Heart left ventricle (tissue), 13 donors: ENCODE measurements at regions not wholly inside any gene's neighbourhood (a gene's known extent, or its start where the extent isn't known, plus 50 kb on each side); places are given as distances from the start of the nearest gene placed in this dataset.

Source experiments
- CTCF ChIP-seq, 12 donors: fragments of 200-600 bp; sonication (generic) in 4 of 12; IDR thresholded peaks; one replicate each; pipeline versions ENCODE4 v1.5.0 to v1.8.0; 2018 to 2022; ENCODE audit warnings: antibody characterized with exemption in 12 of 12, mild to moderate bottlenecking in 5 of 12
- POLR2A ChIP-seq, 2 donors: fragments of 450-650 bp; IDR thresholded peaks; one replicate each; pipeline ENCODE4 v1.6.1; 2017; ENCODE audit warnings: antibody characterized with exemption in 2 of 2, mild to moderate bottlenecking in 2 of 2, moderate library complexity in 2 of 2
- donor health status: ischemic (EF 13 %, LVEDD 7.1; RV severe dilation, severe dysfunction).
- donor health status: DM: no; HTN: yes; CAD: no.
- donor health status: DM: no; HTN: no; CAD: no.
- donor health status: ischemic (EF 25% LVEDD 6.9; RV normal size, moderate dysfunction).
- donor health status: ischemic (EF 25% LVEDD 5.7; RV mildly dilated, moderate dysfunction).
- donor health status: ischemic (EF 35%, LVEDD 5.7; RV mildly dilated, moderate dysfunction).
- donor health status: nonischemic (EF 11% LVEDD 7.7; RV severe dilation, severe dysfunction).
- donor health status: DM: yes; HTN: yes; CAD: no.
- donor health status: PGD.
- donor health status: ischemic (EF 29% LVEDD 5.4; RV normal size, mild dysfunction).
- donor health status: nonischemic (EF 23%, LVEDD 6.1; RV moderate dilation, normal function).

DNA sequence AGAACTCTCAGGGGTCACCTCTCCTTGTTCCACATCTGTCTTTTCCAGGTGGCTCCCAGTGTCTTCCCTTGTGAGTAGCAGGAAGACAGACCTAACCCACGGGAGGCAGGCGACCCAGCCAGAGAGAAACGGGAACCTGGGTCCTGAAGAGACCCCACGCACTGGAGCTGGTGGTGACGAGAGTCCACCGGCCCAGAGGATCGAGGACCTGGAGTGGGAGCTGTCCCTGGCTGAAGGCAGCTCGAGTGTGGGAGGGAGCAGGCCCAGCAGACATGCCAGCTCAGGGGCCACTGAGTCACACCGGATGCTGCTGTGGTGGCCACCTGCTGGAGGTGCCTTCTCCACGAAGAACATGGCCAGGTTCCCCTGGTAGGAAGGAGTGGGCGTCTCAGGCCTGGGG is 66.5 kb upstream of the ATP12A start:
- no peak for TF ChIP-seq CTCF (IDR thresholded peaks at IDR 0.05)
- no peak for TF ChIP-seq POLR2A (IDR thresholded peaks at IDR 0.05)
